CD4-positive, CD25-positive, alpha-beta regulatory T cell (primary cell): ENCODE measurements at regions not wholly inside any gene's neighbourhood (a gene's known extent, or its start where the extent isn't known, plus 50 kb on each side); places are given as distances from the start of the nearest gene placed in this dataset.

Source experiments
- ATAC-seq, 2 donors: fragments of 150-1000 bp; cut with Tn5 transposase; one replicate each; pipeline ENCODE4 v1.10.0; 2021; ENCODE audit warnings: low read depth in 2 of 2, moderate number of reproducible peaks in 2 of 2, moderate library complexity in 1 of 2
- DNase-seq, 3 donors: peaks; one replicate each; pipeline versions ENCODE4 v3.0.0 to v3.0.0-alpha.2; 2012 to 2022; ENCODE audit warnings: mixed read lengths in 1 of 3
- H3K27ac ChIP-seq: one replicate; pipeline ENCODE4 v1.7.0; 2013; ENCODE audit warnings: mild to moderate bottlenecking, low read length; ENCODE audit not compliant: insufficient read depth, poor library complexity, severe bottlenecking
- H3K27me3 ChIP-seq: one replicate; pipeline ENCODE4 v1.7.0; 2013; ENCODE audit warnings: low read length; ENCODE audit not compliant: control insufficient read depth, insufficient read depth
- H3K36me3 ChIP-seq: one replicate; pipeline ENCODE4 v1.7.0; 2013; ENCODE audit warnings: mild to moderate bottlenecking, low read length, moderate library complexity; ENCODE audit not compliant: control insufficient read depth, insufficient read depth
- H3K4me1 ChIP-seq: 2 replicates; pipeline ENCODE4 v1.7.0; 2013; ENCODE audit warnings: mild to moderate bottlenecking, low read length; ENCODE audit not compliant: insufficient read depth, control insufficient read depth, poor library complexity, severe bottlenecking
- H3K4me3 ChIP-seq: one replicate; pipeline ENCODE4 v1.7.0; 2013; ENCODE audit warnings: low read depth, mild to moderate bottlenecking, low read length, moderate library complexity
- H3K9me3 ChIP-seq, 2 experiments: 1 replicate in 1 of 2; 2 replicates in 1 of 2; pipeline ENCODE4 v1.7.0; 2013; ENCODE audit warnings: low read length in 2 of 2, mild to moderate bottlenecking in 1 of 2, moderate library complexity in 1 of 2; ENCODE audit not compliant: control insufficient read depth in 2 of 2
- H3K27ac Mint-ChIP-seq, 3 donors: one replicate each; pipeline ENCODE4 v1.8.0; 2020 to 2022; ENCODE audit warnings: mild to moderate bottlenecking in 3 of 3, mixed read lengths in 3 of 3, moderate library complexity in 2 of 3
- H3K27me3 Mint-ChIP-seq: one replicate; pipeline ENCODE4 v1.8.0; 2022; ENCODE audit warnings: mild to moderate bottlenecking, mixed read lengths
- H3K36me3 Mint-ChIP-seq: one replicate; pipeline ENCODE4 v1.8.0; 2020; ENCODE audit warnings: mixed read lengths
- H3K4me1 Mint-ChIP-seq, 4 donors: one replicate each; pipeline ENCODE4 v1.8.0; 2020 to 2022; ENCODE audit warnings: mixed read lengths in 4 of 4, mild to moderate bottlenecking in 1 of 4
- H3K4me3 Mint-ChIP-seq, 4 donors: one replicate each; pipeline ENCODE4 v1.8.0; 2020 to 2022; ENCODE audit warnings: mild to moderate bottlenecking in 4 of 4, mixed read lengths in 4 of 4, moderate library complexity in 3 of 4
- H3K9me3 Mint-ChIP-seq, 7 donors: one replicate each; pipeline ENCODE4 v1.8.0; 2020 to 2022; ENCODE audit warnings: mixed read lengths in 7 of 7, mild to moderate bottlenecking in 3 of 7, moderate library complexity in 2 of 7

GRCh38 chr13:22629374-22629773 is 551.4 kb upstream of the SGCG start:
- Histone ChIP-seq H3K4me3 (no peak overlapping the region), H3K27me3 (no peaks in the 10 kb centered on the region), H3K36me3 (no peaks in the 10 kb centered on the region), H3K4me1 (no peaks in the 10 kb centered on the region), H3K27ac (no peak overlapping the region), H3K9me3 (no peaks in the 10 kb centered on the region)
- no peaks in the 10 kb centered on the region for H3K36me3 Mint-ChIP-seq
- no peaks in the 10 kb centered on the region for H3K4me1 Mint-ChIP-seq
- ATAC-seq = no peak
- no peak for DNase-seq
- no peak overlapping the region for H3K27ac Mint-ChIP-seq
- H3K27me3 Mint-ChIP-seq = no peaks in the 10 kb centered on the region
- H3K4me3 Mint-ChIP-seq = no peak overlapping the region
- peaks cover 3 to 21% (median 7%) of the 10 kb centered on the region in 7 donors for H3K9me3 Mint-ChIP-seq

GRCh38 chr13:22642088-22642487 is 538.7 kb upstream of the SGCG start:
- Mint-ChIP-seq H3K36me3 (no peaks in the 10 kb centered on the region), H3K27me3 (no peaks in the 10 kb centered on the region), H3K4me1 (no peaks in the 10 kb centered on the region), H3K27ac (no peak overlapping the region), H3K4me3 (no peak overlapping the region), H3K9me3 (peaks cover 0 to 6% (median 0%) of the 10 kb centered on the region in 7 donors)
- no peaks in the 10 kb centered on the region for H3K27me3 ChIP-seq
- H3K36me3 ChIP-seq = no peaks in the 10 kb centered on the region
- H3K27ac ChIP-seq = no peak overlapping the region
- no peaks in the 10 kb centered on the region for H3K4me1 ChIP-seq
- no peak overlapping the region for H3K4me3 ChIP-seq
- ATAC-seq = no peak
- DNase-seq = no peak
- H3K9me3 ChIP-seq = no peaks in the 10 kb centered on the region

- Histone ChIP-seq H3K4me1 (no peaks in the 10 kb centered on the region), H3K27me3 (no peaks in the 10 kb centered on the region), H3K36me3 (no peaks in the 10 kb centered on the region), H3K27ac (no peak overlapping the region), H3K4me3 (no peak overlapping the region), H3K9me3 (no peaks in the 10 kb centered on the region)
- Mint-ChIP-seq H3K27ac (no peak overlapping the region), H3K4me3 (no peak overlapping the region), H3K9me3 (peaks cover 0 to 6% (median 0%) of the 10 kb centered on the region in 7 donors), H3K4me1 (no peaks in the 10 kb centered on the region), H3K36me3 (no peaks in the 10 kb centered on the region), H3K27me3 (no peaks in the 10 kb centered on the region)
- DNase-seq (no peak), ATAC-seq (no peak)
These were observed 535.8 kb upstream of the SGCG start for GRCh38 chr13:22644941-22645340.

- no peaks in the 10 kb centered on the region for H3K4me1 Mint-ChIP-seq
- Histone ChIP-seq H3K27ac (no peak overlapping the region), H3K36me3 (no peaks in the 10 kb centered on the region), H3K4me3 (no peak overlapping the region), H3K4me1 (no peaks in the 10 kb centered on the region), H3K27me3 (no peaks in the 10 kb centered on the region), H3K9me3 (no peaks in the 10 kb centered on the region)
- DNase-seq (no peak), ATAC-seq (no peak)
- H3K27me3 Mint-ChIP-seq = no peaks in the 10 kb centered on the region
- no peak overlapping the region for H3K27ac Mint-ChIP-seq
- H3K36me3 Mint-ChIP-seq = no peaks in the 10 kb centered on the region
- H3K9me3 Mint-ChIP-seq = peaks cover 0 to 6% (median 1%) of the 10 kb centered on the region in 7 donors
- no peak overlapping the region for H3K4me3 Mint-ChIP-seq
These were observed 533.5 kb upstream of the SGCG start for GRCh38 chr13:22647156-22647850.

GRCh38 chr13:22648320-22648801 is 532.4 kb upstream of the SGCG start:
- ATAC-seq = no peak
- Mint-ChIP-seq H3K27me3 (no peaks in the 10 kb centered on the region), H3K27ac (no peak overlapping the region), H3K4me1 (no peaks in the 10 kb centered on the region), H3K9me3 (peaks cover 0 to 2% (median 0%) of the 10 kb centered on the region in 7 donors), H3K4me3 (no peak overlapping the region), H3K36me3 (no peaks in the 10 kb centered on the region)
- Histone ChIP-seq H3K4me3 (no peak overlapping the region), H3K27me3 (no peaks in the 10 kb centered on the region), H3K9me3 (no peaks in the 10 kb centered on the region), H3K27ac (no peak overlapping the region), H3K36me3 (no peaks in the 10 kb centered on the region), H3K4me1 (no peaks in the 10 kb centered on the region)
- DNase-seq = no peak

- Histone ChIP-seq H3K9me3 (no peaks in the 10 kb centered on the region), H3K4me1 (no peaks in the 10 kb centered on the region), H3K4me3 (no peak overlapping the region), H3K27me3 (no peaks in the 10 kb centered on the region), H3K36me3 (no peaks in the 10 kb centered on the region), H3K27ac (no peak overlapping the region)
- Mint-ChIP-seq H3K4me1 (no peaks in the 10 kb centered on the region), H3K4me3 (no peak overlapping the region), H3K27me3 (no peaks in the 10 kb centered on the region), H3K27ac (no peak overlapping the region), H3K36me3 (no peaks in the 10 kb centered on the region), H3K9me3 (peaks cover 0 to 1% (median 0%) of the 10 kb centered on the region in 7 donors)
- no peak for DNase-seq
- no peak for ATAC-seq
These were observed 528.0 kb upstream of the SGCG start for GRCh38 chr13:22652796-22653195.

- no peak overlapping the region for H3K4me3 ChIP-seq
- no peaks in the 10 kb centered on the region for H3K36me3 ChIP-seq
- no peak for DNase-seq
- H3K4me1 ChIP-seq = no peaks in the 10 kb centered on the region
- H3K27me3 ChIP-seq = no peaks in the 10 kb centered on the region
- Mint-ChIP-seq H3K9me3 (peaks cover 0 to 1% (median 0%) of the 10 kb centered on the region in 7 donors), H3K4me3 (no peak overlapping the region), H3K27ac (no peak overlapping the region), H3K4me1 (no peaks in the 10 kb centered on the region), H3K27me3 (no peaks in the 10 kb centered on the region), H3K36me3 (no peaks in the 10 kb centered on the region)
- ATAC-seq = no peak
- no peak overlapping the region for H3K27ac ChIP-seq
- no peaks in the 10 kb centered on the region for H3K9me3 ChIP-seq
These were observed 526.9 kb upstream of the SGCG start for GRCh38 chr13:22653866-22654265.
